ENCODE measurements at regions not wholly inside any gene's neighbourhood (a gene's known extent, or its start where the extent isn't known, plus 50 kb on each side); places are given as distances from the start of the nearest gene placed in this dataset.

- TF ChIP-seq CTCF (IDR thresholded peaks at IDR 0.05; ENCODE audit: low read length), result no peak
- no peak for TF ChIP-seq EZH2 (optimal IDR thresholded peaks at IDR 0.05; ENCODE audit: low read depth, low read length)
These were observed 73.8 kb upstream of the GATA5 start for GRCh38 chr20:62549499-62550086.
